PFSK-1 (cell line): ENCODE measurements at regions not wholly inside any gene's neighbourhood (a gene's known extent, or its start where the extent isn't known, plus 50 kb on each side); places are given as distances from the start of the nearest gene placed in this dataset.

Source experiments
- POLR2AphosphoS5 ChIP-seq: IDR thresholded peaks from 2 replicates; pipeline ENCODE4 v1.6.1; 2012; ENCODE audit warnings: low read depth, mild to moderate bottlenecking, control low read depth, low read length, moderate library complexity
- SIN3A ChIP-seq: IDR thresholded peaks from 2 replicates; pipeline ENCODE4 v1.6.1; 2012; ENCODE audit warnings: mild to moderate bottlenecking, low read length, moderate library complexity, borderline replicate concordance; ENCODE audit not compliant: insufficient read depth
- TAF1 ChIP-seq: IDR thresholded peaks from 2 replicates; pipeline ENCODE4 v1.6.1; 2012; ENCODE audit warnings: low read length, control low read depth, borderline replicate concordance; ENCODE audit not compliant: insufficient read depth

DNA sequence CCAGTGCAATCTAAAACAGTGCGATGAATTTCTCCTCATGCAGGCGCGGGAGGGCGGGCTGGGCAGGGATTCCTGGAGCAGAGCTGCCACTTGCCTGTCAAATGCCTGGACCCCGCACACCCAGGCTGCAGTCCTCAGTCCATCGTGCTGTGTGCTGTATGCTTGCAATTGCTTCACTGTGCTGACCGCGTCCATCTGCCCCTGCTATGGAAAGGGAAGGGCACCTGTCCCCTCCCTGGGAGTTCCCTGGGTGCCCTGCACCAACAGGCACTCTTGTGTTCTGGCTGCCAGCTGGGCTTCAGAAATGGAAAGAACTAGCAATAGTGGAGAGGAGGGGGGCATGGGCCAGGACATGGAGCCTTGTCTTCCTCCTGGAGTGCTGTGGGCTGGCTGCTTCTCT is 185.4 kb upstream of the B3GAT1 start:
- no peak for TF ChIP-seq POLR2AphosphoS5
- TF ChIP-seq SIN3A: no peak
- no peak for TF ChIP-seq TAF1
